ENCODE measurements at regions not wholly inside any gene's neighbourhood (a gene's known extent, or its start where the extent isn't known, plus 50 kb on each side); places are given as distances from the start of the nearest gene placed in this dataset.
A peak's percentile ranks its signal among the peaks of the same experiment; 100 is the strongest.
"Not testable (repeated sequence)": the region's sequence is repeated elsewhere in the genome, so short reads cannot be mapped to it uniquely, and the experiment has no call there.

DNA sequence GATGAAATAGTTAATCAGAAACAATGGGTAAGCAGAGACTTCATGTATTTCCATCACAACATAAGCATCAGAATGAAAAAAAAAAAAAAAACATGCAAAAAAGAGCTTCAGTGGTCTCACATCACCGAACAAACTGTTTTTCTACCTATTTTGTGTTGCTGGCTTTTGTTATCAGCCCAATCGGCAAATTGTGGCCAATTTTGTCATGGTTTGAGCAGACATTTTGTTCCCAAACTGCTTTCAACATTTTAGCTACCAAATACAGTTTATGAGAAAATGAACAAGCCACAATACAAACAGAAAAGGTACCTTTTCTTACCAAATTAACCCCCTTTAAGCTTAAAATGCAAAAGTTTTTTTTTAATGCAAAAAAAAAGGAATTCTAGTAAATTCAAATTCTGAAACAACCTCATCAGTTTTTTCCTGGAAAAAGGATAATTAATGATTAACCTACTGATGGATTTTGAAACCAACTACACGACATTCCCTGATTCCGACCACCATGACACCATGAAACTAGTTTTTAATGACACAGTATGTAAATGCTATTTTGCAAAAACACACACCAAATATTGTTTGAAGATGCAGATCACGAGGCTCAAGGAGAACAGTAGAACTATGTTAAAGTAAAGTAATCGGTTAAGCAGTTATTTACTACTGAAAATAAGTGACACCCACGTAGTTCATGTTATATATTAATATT is 316.7 kb downstream of the BCL2L11 start:
- H4K20me1 ChIP-seq (ENCODE audit: insufficient read depth, low read length); H3K36me3 ChIP-seq (ENCODE audit: insufficient read depth, low read length); DNase-seq (ENCODE audit: low spot score); POLR2A ChIA-PET; H3K79me2 ChIP-seq (ENCODE audit: insufficient read depth, low read depth, low read length); H3K9me2 ChIP-seq (ENCODE audit: insufficient read depth, low read length); H3K9me3 ChIP-seq (ENCODE audit: low read length); intact Hi-C loops (cut with micrococcal nuclease; ENCODE audit: unreplicated experiment); BruUV-seq (replicated peaks); CTCF ChIA-PET (ENCODE audit: unreplicated experiment); H2AFZ ChIP-seq (ENCODE audit: low read length): not testable (repeated sequence)
- peaks cover 58% of the 10 kb centered on the region for H3K4me1 ChIP-seq (ENCODE audit: insufficient read depth, low read length, poor library complexity, severe bottlenecking)
- H3K4me2 ChIP-seq (ENCODE audit: low read length), result peak overlapping the region; percentile 57
- peak overlapping the region; percentile 31 for H3K4me3 ChIP-seq (ENCODE audit: low read depth, low read length, poor library complexity, severe bottlenecking)
- peak overlapping the region; percentile 77 for H3K27ac ChIP-seq (ENCODE audit: low read depth, low read length, poor library complexity, severe bottlenecking)

DNA sequence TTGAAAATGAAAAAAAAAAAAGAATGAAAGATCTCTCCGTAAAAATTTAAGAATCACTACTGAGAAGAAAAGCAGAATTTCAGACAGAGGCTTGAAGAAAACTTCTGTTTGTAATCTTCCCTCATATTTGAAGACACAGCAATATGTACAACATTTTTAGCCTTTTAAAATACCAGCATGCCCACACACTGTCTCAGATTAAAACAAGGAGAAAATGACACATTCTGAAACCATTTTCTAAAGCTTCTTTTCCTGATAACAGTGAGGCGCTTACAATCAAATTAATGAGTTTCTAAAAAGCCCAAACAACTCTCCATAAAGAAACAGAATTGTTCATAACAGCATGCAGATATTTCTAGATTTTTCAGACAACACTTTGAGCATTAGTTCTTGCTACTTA is 317.4 kb downstream of the BCL2L11 start:
- H3K9me3 ChIP-seq (ENCODE audit: low read length); POLR2A ChIA-PET; H4K20me1 ChIP-seq (ENCODE audit: insufficient read depth, low read length); H3K9me2 ChIP-seq (ENCODE audit: insufficient read depth, low read length); H3K36me3 ChIP-seq (ENCODE audit: insufficient read depth, low read length); DNase-seq (ENCODE audit: low spot score); H3K79me2 ChIP-seq (ENCODE audit: insufficient read depth, low read depth, low read length); H2AFZ ChIP-seq (ENCODE audit: low read length); CTCF ChIA-PET (ENCODE audit: unreplicated experiment); intact Hi-C loops (cut with micrococcal nuclease; ENCODE audit: unreplicated experiment); BruUV-seq (replicated peaks): not testable (repeated sequence)
- peak overlapping the region; percentile 32 for H3K4me3 ChIP-seq (ENCODE audit: low read depth, low read length, poor library complexity, severe bottlenecking)
- H3K27ac ChIP-seq (ENCODE audit: low read depth, low read length, poor library complexity, severe bottlenecking), result peak overlapping the region; percentile 58
- H3K4me2 ChIP-seq (ENCODE audit: low read length), result peak overlapping the region; percentile 57
- H3K4me1 ChIP-seq (ENCODE audit: insufficient read depth, low read length, poor library complexity, severe bottlenecking), result peaks cover 52% of the 10 kb centered on the region

DNA sequence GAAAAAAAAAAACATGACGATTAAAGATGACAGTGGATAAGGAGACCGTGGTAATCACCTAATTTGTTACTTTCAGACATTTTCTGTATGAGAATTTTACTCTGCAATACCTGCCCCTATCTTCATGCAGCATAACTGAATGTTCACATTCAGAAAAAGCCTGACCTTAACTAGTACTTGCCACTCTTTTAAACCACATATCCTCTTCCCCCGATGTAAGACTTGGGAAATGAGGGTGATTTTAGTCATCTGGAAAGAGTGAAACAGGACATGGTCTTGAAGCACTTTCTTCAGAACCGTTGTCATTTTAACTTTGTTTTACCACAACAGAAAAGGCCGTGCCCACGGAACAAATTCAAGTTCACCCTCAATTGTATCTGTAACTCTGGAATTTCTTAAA is 318.5 kb downstream of the BCL2L11 start:
- CTCF ChIA-PET (ENCODE audit: unreplicated experiment); H3K36me3 ChIP-seq (ENCODE audit: insufficient read depth, low read length); POLR2A ChIA-PET; intact Hi-C loops (cut with micrococcal nuclease; ENCODE audit: unreplicated experiment); H4K20me1 ChIP-seq (ENCODE audit: insufficient read depth, low read length); H3K9me3 ChIP-seq (ENCODE audit: low read length); H3K79me2 ChIP-seq (ENCODE audit: insufficient read depth, low read depth, low read length); H3K4me3 ChIP-seq (ENCODE audit: low read depth, low read length, poor library complexity, severe bottlenecking); DNase-seq (ENCODE audit: low spot score); H3K9me2 ChIP-seq (ENCODE audit: insufficient read depth, low read length); BruUV-seq (replicated peaks): not testable (repeated sequence)
- Histone ChIP-seq H3K4me2 (ENCODE audit: low read length) (peak overlapping the region; percentile 51; the same call in 1 of the 2 replicates), H3K4me1 (ENCODE audit: insufficient read depth, low read length, poor library complexity, severe bottlenecking) (peaks cover 42% of the 10 kb centered on the region), H3K27ac (ENCODE audit: low read depth, low read length, poor library complexity, severe bottlenecking) (peak overlapping the region; percentile 43), H2AFZ (ENCODE audit: low read length) (peak overlapping the region; percentile 50; the same call in 1 of the 2 replicates)

DNA sequence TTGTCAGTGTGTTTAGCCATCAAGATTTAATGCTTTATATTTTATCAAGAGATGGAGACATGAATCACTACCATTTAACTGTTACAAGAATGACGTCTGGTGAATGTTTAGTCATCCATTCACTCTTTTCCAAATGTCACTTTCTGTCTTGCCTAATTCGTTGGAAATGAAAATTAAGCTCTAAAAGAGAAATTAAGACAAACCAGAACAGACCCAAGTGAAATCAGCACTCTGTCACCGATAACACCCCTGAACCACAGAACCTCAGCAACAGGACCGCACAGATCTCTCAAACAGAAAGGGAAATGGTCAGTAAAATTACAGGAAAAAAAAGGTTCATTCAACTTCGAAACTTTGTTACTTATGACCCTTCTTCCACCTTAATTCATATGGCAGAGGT is 320.9 kb downstream of the BCL2L11 start:
- H4K20me1 ChIP-seq (ENCODE audit: insufficient read depth, low read length); H3K36me3 ChIP-seq (ENCODE audit: insufficient read depth, low read length); CTCF ChIA-PET (ENCODE audit: unreplicated experiment); H3K9me2 ChIP-seq (ENCODE audit: insufficient read depth, low read length); H3K27ac ChIP-seq (ENCODE audit: low read depth, low read length, poor library complexity, severe bottlenecking); POLR2A ChIA-PET; intact Hi-C loops (cut with micrococcal nuclease; ENCODE audit: unreplicated experiment); DNase-seq (ENCODE audit: low spot score); BruUV-seq (replicated peaks); H3K4me3 ChIP-seq (ENCODE audit: low read depth, low read length, poor library complexity, severe bottlenecking); H2AFZ ChIP-seq (ENCODE audit: low read length); H3K79me2 ChIP-seq (ENCODE audit: insufficient read depth, low read depth, low read length); H3K9me3 ChIP-seq (ENCODE audit: low read length); H3K4me2 ChIP-seq (ENCODE audit: low read length): not testable (repeated sequence)
- peaks cover 30% of the 10 kb centered on the region for H3K4me1 ChIP-seq (ENCODE audit: insufficient read depth, low read length, poor library complexity, severe bottlenecking)

DNA sequence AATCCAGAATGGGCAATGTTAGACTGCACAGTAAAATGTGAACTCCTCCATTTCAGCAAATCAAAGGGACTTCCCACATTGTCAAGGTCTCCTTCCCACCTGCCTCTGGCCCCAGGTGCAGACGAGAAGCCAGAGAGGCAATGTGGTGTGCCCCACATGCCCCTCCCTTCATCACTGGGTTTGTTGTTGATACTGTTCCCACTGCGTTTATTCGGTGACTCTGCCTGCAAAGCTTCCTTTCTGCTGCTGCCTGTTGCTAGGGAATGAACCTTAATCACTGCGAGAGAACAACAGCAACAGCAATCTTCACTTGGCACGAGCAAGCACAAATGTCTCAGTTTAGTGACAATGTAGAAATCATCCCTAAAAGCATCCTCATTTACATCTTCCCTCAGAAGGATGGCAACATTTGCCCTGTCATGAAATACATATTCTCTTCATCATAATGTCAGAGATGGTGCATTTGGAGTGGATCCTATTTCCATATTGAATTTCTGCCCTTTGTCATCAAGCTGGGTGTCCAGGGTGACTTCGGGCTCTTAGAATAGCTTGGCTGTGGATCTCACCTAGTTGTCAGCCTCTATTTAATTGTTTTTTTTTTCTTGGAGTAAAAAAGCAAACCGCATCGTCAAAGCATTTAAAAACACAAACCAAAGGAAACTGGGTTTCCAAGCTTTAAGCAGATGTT is 322.2 kb downstream of the BCL2L11 start:
- H4K20me1 ChIP-seq (ENCODE audit: insufficient read depth, low read length); H3K27ac ChIP-seq (ENCODE audit: low read depth, low read length, poor library complexity, severe bottlenecking); H3K79me2 ChIP-seq (ENCODE audit: insufficient read depth, low read depth, low read length); H3K9me2 ChIP-seq (ENCODE audit: insufficient read depth, low read length); intact Hi-C loops (cut with micrococcal nuclease; ENCODE audit: unreplicated experiment); BruUV-seq (replicated peaks); DNase-seq (ENCODE audit: low spot score); H3K4me2 ChIP-seq (ENCODE audit: low read length); H3K36me3 ChIP-seq (ENCODE audit: insufficient read depth, low read length); POLR2A ChIA-PET; H3K9me3 ChIP-seq (ENCODE audit: low read length); H3K4me3 ChIP-seq (ENCODE audit: low read depth, low read length, poor library complexity, severe bottlenecking); H2AFZ ChIP-seq (ENCODE audit: low read length); CTCF ChIA-PET (ENCODE audit: unreplicated experiment): not testable (repeated sequence)
- peaks cover 26% of the 10 kb centered on the region for H3K4me1 ChIP-seq (ENCODE audit: insufficient read depth, low read length, poor library complexity, severe bottlenecking)

DNA sequence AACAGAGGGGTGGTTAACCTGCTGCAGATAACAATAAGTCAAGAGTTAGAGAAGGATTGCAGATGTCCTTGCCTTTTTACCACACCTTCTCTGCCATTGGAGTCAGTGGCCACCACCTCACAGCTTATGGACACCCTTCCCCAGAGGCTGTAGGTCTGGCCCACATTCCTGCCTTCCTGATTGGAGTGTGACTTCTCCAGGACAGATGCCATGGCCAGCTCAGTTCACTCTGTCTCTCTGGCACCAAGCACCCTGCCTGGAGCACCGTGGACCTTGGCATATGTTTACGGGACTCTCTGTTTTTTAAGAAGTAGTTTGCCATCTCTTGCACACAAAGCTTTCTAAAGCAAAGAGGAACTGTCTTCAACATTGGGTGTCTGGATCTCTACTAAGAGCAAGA is 323.8 kb downstream of the BCL2L11 start:
- CTCF ChIA-PET (ENCODE audit: unreplicated experiment); BruUV-seq (replicated peaks): not testable (repeated sequence)

More for the DNA sequence above, 323.8 kb downstream of the BCL2L11 start:
- H3K9me3 ChIP-seq (ENCODE audit: low read length); H3K4me3 ChIP-seq (ENCODE audit: low read depth, low read length, poor library complexity, severe bottlenecking); H3K4me2 ChIP-seq (ENCODE audit: low read length); H2AFZ ChIP-seq (ENCODE audit: low read length); POLR2A ChIA-PET; H3K79me2 ChIP-seq (ENCODE audit: insufficient read depth, low read depth, low read length); H3K27ac ChIP-seq (ENCODE audit: low read depth, low read length, poor library complexity, severe bottlenecking); intact Hi-C loops (cut with micrococcal nuclease; ENCODE audit: unreplicated experiment); H3K9me2 ChIP-seq (ENCODE audit: insufficient read depth, low read length); DNase-seq (ENCODE audit: low spot score); H4K20me1 ChIP-seq (ENCODE audit: insufficient read depth, low read length); H3K36me3 ChIP-seq (ENCODE audit: insufficient read depth, low read length): not testable (repeated sequence)
- H3K4me1 ChIP-seq (ENCODE audit: insufficient read depth, low read length, poor library complexity, severe bottlenecking), result peaks cover 20% of the 10 kb centered on the region
